Medulla oblongata (tissue), 1 donor: ENCODE measurements at regions not wholly inside any gene's neighbourhood (a gene's known extent, or its start where the extent isn't known, plus 50 kb on each side); places are given as distances from the start of the nearest gene placed in this dataset.
"Not testable (repeated sequence)": the region's sequence is repeated elsewhere in the genome, so short reads cannot be mapped to it uniquely, and the experiment has no call there.

Experiments used
- DNase-seq: peaks from one replicate; pipeline ENCODE4 v3.0.0-alpha.2; 2015; ENCODE audit errors: extremely low spot score

- not testable (repeated sequence) for DNase-seq
These were observed 158.0 kb downstream of the GNAI1 start for GRCh38 chr7:80292634-80293033.

DNA sequence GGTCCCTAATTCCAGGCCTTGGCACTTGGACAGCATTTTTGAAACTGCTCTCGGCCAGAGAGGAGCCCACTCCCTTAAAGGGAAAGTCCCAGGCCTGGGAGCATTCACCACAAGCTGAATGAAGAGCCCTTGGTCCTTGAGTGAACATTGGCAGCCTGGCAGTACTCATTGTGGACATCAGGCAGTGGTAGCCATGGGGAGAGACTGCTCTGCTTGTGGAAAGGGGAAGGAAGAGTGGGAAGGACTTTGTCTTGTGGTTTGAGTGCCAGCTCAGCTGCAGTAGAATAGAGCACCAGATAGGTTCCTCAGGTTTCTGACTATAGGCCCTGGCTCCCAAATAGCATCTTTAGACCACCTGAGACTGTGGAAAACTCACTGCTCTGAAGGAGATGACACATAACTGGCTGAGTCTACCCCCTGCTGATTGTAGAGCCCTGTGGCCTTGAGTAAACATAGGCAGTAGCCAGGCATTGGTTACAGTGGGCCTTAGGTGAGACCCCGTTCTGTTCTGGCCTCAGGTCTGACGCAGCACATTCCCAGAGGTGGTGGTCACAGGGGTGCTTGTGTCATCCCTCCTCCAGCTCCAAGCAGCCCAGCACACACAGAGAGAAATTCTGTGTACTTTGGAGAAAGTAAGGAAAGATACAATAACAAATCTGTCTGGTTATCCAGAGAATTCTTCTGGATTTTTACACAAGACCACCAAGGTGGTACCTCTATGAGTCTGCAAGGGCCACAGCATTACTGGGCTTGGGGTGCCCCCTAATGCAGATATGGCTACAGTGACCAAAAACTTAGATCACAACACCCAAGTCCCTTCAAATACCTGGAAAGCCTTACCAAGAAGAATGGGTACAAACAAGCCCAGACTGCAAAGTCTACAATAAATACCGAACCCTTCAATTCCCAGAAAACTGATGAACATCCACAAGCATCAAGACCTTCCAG, 153.8 kb downstream of the GNAI1 start:
- DNase-seq, result peak; percentile 15

DNA sequence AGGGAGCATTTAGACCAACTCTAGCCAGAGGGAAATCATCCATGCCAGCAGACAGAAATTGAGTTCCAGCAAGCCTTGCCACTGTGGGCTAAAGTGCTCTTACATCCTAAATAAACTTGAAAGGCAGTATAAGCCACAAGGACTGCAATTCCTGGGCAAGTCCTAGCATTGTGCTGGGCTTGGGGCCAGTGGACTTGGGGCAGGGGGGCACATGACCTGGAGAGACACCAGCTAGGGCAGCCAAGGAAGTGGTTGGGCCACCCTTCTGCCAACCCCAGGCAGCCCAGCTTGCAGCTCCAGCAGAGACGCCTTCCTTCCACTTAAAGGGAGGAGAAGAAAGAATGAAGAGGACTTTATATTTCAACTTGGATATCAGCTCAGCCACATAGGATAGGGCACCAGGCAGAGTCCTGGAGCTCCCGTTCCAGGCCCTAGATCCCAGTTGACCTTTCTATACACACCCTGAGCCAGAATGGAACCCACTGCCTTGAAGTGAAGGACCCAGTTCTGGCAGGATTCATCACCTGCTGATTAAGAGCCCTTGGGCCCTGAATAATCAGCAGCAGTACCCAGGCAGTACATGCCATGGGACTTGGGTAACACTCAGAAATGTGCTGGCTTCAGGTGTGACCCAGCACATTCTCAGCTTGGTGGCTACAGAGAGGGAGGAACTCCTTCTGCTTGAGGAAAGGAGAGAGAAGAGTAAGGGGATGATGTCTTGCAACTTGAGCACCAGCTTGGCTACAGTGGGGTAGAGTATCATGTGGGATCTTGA, 153.0 kb downstream of the GNAI1 start:
- no peak for DNase-seq

DNA sequence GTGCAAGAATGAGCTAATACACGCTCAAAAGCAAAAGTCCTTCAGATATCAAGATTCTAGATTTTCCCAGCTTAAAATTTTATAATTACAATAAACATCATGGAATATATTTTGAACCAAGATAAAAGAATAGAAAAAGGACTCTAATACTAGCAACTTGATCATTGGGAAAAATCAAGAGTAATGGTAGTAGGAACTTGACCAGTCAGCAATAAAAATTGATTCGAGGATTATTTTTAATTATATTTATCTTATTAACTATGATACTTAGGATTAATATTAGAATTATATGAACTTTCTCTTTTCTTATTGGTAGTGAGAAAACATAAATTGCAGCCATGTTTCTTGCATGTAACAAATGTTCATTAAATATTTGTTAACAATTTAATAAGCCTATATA, 152.0 kb downstream of the GNAI1 start:
- DNase-seq, result no peak

- DNase-seq, result no peak
These were observed 150.2 kb downstream of the GNAI1 start for GRCh38 chr7:80284855-80285254.

DNA sequence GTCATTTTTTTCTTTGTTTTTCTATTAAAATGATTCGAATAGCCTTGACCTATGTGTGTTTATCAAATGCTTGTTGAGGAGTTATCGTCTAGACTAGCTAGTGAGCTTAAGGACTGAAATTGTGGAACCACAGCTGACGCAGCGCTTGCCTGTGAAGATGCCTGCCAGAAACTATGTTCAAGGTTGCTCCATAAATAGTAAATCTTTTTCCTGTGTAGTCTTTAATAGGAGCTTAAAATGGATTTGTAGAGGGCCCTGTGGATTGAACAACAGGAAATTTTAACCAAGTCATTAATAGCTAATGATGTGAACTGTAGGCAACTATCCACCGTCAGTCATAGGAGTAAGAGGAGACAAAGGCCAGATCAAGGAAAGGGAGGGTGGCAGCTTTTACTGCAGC, 145.1 kb downstream of the GNAI1 start:
- no peak for DNase-seq

DNA sequence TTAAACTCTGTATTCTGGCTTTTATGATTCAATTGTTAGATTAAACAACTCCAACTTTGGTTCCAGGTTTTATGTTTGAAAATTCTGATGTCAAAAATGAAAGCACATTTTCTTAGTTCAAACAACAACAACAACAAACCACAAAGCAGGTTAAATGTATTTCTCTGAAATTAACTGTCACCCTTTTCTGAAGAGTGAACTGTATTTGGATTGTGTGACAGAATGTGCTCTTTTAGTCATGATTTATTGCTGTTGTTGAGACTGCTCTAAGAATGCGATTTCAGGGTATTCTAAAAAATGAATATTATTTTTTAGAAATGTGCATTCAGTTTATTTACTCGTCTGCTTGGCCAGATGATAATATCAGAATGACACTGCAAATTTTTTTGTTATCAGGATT, 144.1 kb downstream of the GNAI1 start:
- DNase-seq, result no peak

DNA sequence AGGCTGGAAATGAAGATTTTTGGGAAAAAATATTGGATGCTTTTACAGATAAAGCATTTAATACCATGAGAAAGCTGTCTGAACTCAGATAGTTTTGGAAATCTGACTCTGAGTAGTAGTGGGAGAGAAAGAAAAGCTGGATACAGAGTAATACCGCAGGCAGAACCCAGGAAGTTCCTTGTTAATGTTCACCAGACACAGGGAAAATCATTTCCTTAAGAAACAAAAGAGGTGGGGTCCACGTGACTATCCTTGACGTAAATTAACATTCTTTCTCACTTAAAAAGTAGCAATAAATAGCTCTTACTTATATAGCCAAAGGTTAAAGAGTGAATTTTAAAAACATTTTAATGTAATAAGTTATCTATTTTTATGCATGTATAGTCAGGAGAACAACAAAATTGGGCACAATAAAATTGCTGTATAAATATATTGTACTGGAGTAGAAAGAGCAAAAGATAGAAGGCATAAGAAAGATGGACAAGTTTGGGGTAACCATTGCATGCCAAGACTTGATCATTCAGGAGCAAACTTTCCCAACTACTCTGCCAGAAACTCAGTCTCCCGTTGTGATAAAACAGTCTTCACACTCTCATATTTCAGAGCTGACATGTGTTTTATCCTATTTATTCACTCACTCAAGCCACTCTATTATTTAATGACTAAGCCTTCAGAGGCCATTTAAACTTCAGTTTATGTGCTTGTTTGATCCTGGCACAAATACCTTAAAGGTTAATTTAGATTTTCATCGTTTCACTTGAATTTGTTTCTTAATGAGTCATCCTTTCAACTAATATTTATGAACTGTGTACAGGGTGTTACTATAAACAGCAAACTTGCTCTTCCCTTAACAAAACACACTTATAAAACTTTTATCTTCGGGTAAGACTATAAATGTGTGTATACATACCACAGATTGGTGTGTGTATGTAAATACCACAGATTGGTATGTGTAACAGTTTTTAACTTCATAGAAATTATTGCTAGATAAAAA, 143.1 kb downstream of the GNAI1 start:
- no peak for DNase-seq
